ENCODE measurements at regions not wholly inside any gene's neighbourhood (a gene's known extent, or its start where the extent isn't known, plus 50 kb on each side); places are given as distances from the start of the nearest gene placed in this dataset.
"Not testable (repeated sequence)": the region's sequence is repeated elsewhere in the genome, so short reads cannot be mapped to it uniquely, and the experiment has no call there.

DNA sequence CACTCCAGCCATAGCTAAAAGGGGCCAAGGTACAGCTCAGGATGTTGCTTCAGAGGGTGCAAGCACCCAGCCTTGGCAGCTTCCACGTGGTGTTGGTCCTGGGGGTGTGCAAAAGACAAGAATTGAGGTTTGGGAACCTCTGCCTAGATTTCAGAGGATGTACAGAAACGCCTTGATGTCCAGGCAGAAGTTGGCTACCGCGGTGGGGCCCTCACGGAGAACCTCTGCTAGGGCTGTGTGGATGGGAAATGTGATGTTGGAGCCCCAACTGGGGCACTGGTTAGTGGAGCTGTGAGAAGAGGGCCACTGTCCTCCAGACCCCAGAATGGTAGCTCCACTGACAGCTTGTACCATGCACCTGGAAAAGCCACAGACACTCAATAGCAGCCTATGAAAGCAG is 380.6 kb downstream of the IL20RB start:
- not testable (repeated sequence) for TF ChIP-seq GABPA (IDR thresholded peaks at IDR 0.05 in 1 of 2, conservative IDR thresholded peaks at IDR 0.05 in 1 of 2); EGR1 (IDR thresholded peaks at IDR 0.05; ENCODE audit: low read depth in 2 of 2); TAF1 (conservative IDR thresholded peaks at IDR 0.05); RAD21 (IDR thresholded peaks at IDR 0.05); YY1 (IDR thresholded peaks at IDR 0.05); SP1 (IDR thresholded peaks at IDR 0.05)
- TF ChIP-seq, protein P1, sequence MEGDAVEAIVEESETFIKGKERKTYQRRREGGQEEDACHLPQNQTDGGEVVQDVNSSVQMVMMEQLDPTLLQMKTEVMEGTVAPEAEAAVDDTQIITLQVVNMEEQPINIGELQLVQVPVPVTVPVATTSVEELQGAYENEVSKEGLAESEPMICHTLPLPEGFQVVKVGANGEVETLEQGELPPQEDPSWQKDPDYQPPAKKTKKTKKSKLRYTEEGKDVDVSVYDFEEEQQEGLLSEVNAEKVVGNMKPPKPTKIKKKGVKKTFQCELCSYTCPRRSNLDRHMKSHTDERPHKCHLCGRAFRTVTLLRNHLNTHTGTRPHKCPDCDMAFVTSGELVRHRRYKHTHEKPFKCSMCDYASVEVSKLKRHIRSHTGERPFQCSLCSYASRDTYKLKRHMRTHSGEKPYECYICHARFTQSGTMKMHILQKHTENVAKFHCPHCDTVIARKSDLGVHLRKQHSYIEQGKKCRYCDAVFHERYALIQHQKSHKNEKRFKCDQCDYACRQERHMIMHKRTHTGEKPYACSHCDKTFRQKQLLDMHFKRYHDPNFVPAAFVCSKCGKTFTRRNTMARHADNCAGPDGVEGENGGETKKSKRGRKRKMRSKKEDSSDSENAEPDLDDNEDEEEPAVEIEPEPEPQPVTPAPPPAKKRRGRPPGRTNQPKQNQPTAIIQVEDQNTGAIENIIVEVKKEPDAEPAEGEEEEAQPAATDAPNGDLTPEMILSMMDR (IDR thresholded peaks at IDR 0.05; ENCODE audit: low read depth, low read length, missing input control) = not testable (repeated sequence)
- TF ChIP-seq, protein P2, sequence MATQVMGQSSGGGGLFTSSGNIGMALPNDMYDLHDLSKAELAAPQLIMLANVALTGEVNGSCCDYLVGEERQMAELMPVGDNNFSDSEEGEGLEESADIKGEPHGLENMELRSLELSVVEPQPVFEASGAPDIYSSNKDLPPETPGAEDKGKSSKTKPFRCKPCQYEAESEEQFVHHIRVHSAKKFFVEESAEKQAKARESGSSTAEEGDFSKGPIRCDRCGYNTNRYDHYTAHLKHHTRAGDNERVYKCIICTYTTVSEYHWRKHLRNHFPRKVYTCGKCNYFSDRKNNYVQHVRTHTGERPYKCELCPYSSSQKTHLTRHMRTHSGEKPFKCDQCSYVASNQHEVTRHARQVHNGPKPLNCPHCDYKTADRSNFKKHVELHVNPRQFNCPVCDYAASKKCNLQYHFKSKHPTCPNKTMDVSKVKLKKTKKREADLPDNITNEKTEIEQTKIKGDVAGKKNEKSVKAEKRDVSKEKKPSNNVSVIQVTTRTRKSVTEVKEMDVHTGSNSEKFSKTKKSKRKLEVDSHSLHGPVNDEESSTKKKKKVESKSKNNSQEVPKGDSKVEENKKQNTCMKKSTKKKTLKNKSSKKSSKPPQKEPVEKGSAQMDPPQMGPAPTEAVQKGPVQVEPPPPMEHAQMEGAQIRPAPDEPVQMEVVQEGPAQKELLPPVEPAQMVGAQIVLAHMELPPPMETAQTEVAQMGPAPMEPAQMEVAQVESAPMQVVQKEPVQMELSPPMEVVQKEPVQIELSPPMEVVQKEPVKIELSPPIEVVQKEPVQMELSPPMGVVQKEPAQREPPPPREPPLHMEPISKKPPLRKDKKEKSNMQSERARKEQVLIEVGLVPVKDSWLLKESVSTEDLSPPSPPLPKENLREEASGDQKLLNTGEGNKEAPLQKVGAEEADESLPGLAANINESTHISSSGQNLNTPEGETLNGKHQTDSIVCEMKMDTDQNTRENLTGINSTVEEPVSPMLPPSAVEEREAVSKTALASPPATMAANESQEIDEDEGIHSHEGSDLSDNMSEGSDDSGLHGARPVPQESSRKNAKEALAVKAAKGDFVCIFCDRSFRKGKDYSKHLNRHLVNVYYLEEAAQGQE (IDR thresholded peaks at IDR 0.05) = not testable (repeated sequence)
- TF ChIP-seq, protein P3, sequence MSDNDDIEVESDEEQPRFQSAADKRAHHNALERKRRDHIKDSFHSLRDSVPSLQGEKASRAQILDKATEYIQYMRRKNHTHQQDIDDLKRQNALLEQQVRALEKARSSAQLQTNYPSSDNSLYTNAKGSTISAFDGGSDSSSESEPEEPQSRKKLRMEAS (IDR thresholded peaks at IDR 0.05) = not testable (repeated sequence)
- TF ChIP-seq, protein P4, sequence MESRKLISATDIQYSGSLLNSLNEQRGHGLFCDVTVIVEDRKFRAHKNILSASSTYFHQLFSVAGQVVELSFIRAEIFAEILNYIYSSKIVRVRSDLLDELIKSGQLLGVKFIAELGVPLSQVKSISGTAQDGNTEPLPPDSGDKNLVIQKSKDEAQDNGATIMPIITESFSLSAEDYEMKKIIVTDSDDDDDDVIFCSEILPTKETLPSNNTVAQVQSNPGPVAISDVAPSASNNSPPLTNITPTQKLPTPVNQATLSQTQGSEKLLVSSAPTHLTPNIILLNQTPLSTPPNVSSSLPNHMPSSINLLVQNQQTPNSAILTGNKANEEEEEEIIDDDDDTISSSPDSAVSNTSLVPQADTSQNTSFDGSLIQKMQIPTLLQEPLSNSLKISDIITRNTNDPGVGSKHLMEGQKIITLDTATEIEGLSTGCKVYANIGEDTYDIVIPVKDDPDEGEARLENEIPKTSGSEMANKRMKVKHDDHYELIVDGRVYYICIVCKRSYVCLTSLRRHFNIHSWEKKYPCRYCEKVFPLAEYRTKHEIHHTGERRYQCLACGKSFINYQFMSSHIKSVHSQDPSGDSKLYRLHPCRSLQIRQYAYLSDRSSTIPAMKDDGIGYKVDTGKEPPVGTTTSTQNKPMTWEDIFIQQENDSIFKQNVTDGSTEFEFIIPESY (IDR thresholded peaks at IDR 0.05) = not testable (repeated sequence)

Measured in liver (tissue), 3 donors.